Adipose tissue (tissue), 3 donors: ENCODE measurements at regions not wholly inside any gene's neighbourhood (a gene's known extent, or its start where the extent isn't known, plus 50 kb on each side); places are given as distances from the start of the nearest gene placed in this dataset.
"Not testable (repeated sequence)": the region's sequence is repeated elsewhere in the genome, so short reads cannot be mapped to it uniquely, and the experiment has no call there.

Experiments
- H3K27ac ChIP-seq: one replicate; pipeline ENCODE4 v1.5.1; 2013; ENCODE audit warnings: low read depth, low read length
- WGBS, 3 donors: extraction: QIAGEN DNeasy Blood & Tissue Kit; methylation state at CpG; one replicate each; pipeline ENCODE4 v1.1.7; 2013; 5-methylcytosine and 5-hydroxymethylcytosine counted together
- donor health status: healthy with polysubstance abuse.
- donor health status: Bipolar disorder and iron deficiency.
- donor health status: healthy.

- WGBS, 3 donors, result 79 to 85% (median 82%) methylated on average over 7 of the region's 7 CpGs
- H3K27ac ChIP-seq, result no peak overlapping the region
Observed at GRCh38 chr6:157727629-157728182, 95.3 kb upstream of the SNX9 start.

- H3K27ac ChIP-seq, result no peak overlapping the region
- WGBS, 3 donors, result 53 to 90% (median 86%) methylated on average over 6 of the region's 6 CpGs
Observed at GRCh38 chr6:157728183-157728881, 94.7 kb upstream of the SNX9 start.

- whole genome bisulfite sequencing, 3 donors, result 91 to 94% (median 94%) methylated on average over 5 of the region's 5 CpGs
- no peak overlapping the region for H3K27ac ChIP-seq
Observed at GRCh38 chr6:157731221-157731620, 91.8 kb upstream of the SNX9 start.

GRCh38 chr6:157732007-157732406, 91.0 kb upstream of the SNX9 start:
- 95 to 100% (median 98%) methylated on average over 2 of the region's 2 CpGs for WGBS, 3 donors
- H3K27ac ChIP-seq, result no peak overlapping the region

- H3K27ac ChIP-seq, result no peak overlapping the region
- WGBS, 3 donors, result 79 to 93% (median 84%) methylated on average over 8 of the region's 8 CpGs
Observed at GRCh38 chr6:157732416-157733161, 90.5 kb upstream of the SNX9 start.

- WGBS, 3 donors, result 88 to 95% (median 89%) methylated on average over 4 of the region's 4 CpGs
- not testable (repeated sequence) for H3K27ac ChIP-seq
Observed at GRCh38 chr6:157736555-157736954, 86.5 kb upstream of the SNX9 start.

- H3K27ac ChIP-seq, result no peak overlapping the region
- WGBS, 3 donors, result 58 to 74% (median 64%) methylated on average over 10 of the region's 10 CpGs
Observed at GRCh38 chr6:157741321-157741947, 81.6 kb upstream of the SNX9 start.

GRCh38 chr6:157741948-157742556, 81.0 kb upstream of the SNX9 start:
- 32 to 49% (median 33%) methylated on average over 5 of the region's 5 CpGs for WGBS, 3 donors
- H3K27ac ChIP-seq, result no peak overlapping the region

- H3K27ac ChIP-seq, result no peak overlapping the region
- 83 to 100% (median 87%) methylated on average over 4 of the region's 4 CpGs for WGBS, 3 donors
Observed at GRCh38 chr6:157744102-157744601, 78.9 kb upstream of the SNX9 start.

- WGBS, 3 donors, result 94 to 97% (median 96%) methylated on average over 8 of the region's 8 CpGs
- H3K27ac ChIP-seq, result no peak overlapping the region
Observed at GRCh38 chr6:157746897-157747296, 76.1 kb upstream of the SNX9 start.

- no peak overlapping the region for H3K27ac ChIP-seq
- WGBS, 3 donors, result 27 to 84% (median 79%) methylated on average over 4 of the region's 4 CpGs
Observed at GRCh38 chr6:157747370-157747769, 75.7 kb upstream of the SNX9 start.

- WGBS, 3 donors, result 76 to 91% (median 80%) methylated on average over 2 of the region's 2 CpGs
- no peak overlapping the region for H3K27ac ChIP-seq
Observed at GRCh38 chr6:157748839-157749571, 74.0 kb upstream of the SNX9 start.

- H3K27ac ChIP-seq, result not testable (repeated sequence)
- 74 to 89% (median 87%) methylated on average over 3 of the region's 3 CpGs for WGBS, 3 donors
Observed at GRCh38 chr6:157750973-157751372, 72.1 kb upstream of the SNX9 start.

GRCh38 chr6:157751547-157752200, 71.4 kb upstream of the SNX9 start:
- 86 to 95% (median 90%) methylated on average over 10 of the region's 10 CpGs for WGBS, 3 donors

GRCh38 chr6:157752879-157753278, 70.2 kb upstream of the SNX9 start:
- WGBS, 3 donors, result 77 to 90% (median 82%) methylated on average over 3 of the region's 3 CpGs
- not testable (repeated sequence) for H3K27ac ChIP-seq

More at GRCh38 chr6:157751547-157752200, 71.4 kb upstream of the SNX9 start:
- no peak overlapping the region for H3K27ac ChIP-seq

- no peak overlapping the region for H3K27ac ChIP-seq
- 60 to 67% (median 63%) methylated on average over 2 of the region's 2 CpGs for WGBS, 3 donors
Observed at GRCh38 chr6:157753291-157753690, 69.8 kb upstream of the SNX9 start.

GRCh38 chr6:157753801-157754200, 69.2 kb upstream of the SNX9 start:
- H3K27ac ChIP-seq, result not testable (repeated sequence)
- WGBS, 3 donors, result 79 to 93% (median 91%) methylated on average over 4 of the region's 4 CpGs
